Activated CD8-positive, alpha-beta T cell treated with anti-CD3 and anti-CD28 coated beads for 36 hours (primary cell): ENCODE measurements at regions not wholly inside any gene's neighbourhood (a gene's known extent, or its start where the extent isn't known, plus 50 kb on each side); places are given as distances from the start of the nearest gene placed in this dataset.

ENCODE experiments used
- ATAC-seq: fragments of 200-7000 bp; cut with Tn5 transposase; one replicate; pipeline ENCODE4 v1.10.0; 2021; ENCODE audit warnings: mild to moderate bottlenecking, moderate library complexity
- CTCF ChIA-PET: fragments of 350-600 bp; sonication (Branson Sonifier 250); formaldehyde crosslinking; loops from one replicate; lab custom pipeline; 2021; ENCODE audit warnings: antibody characterized with exemption; lab: Charles Lee
- POLR2A ChIA-PET: fragments of 350-600 bp; sonication (Branson Sonifier 250); formaldehyde crosslinking; loops from one replicate; lab custom pipeline; 2021; ENCODE audit warnings: antibody characterized with exemption; lab: Charles Lee
- DNase-seq: peaks from one replicate; pipeline ENCODE4 v3.0.0-alpha.2; 2020
- H3K27ac Mint-ChIP-seq: one replicate; pipeline ENCODE4 v1.8.0; 2021; ENCODE audit warnings: mild to moderate bottlenecking, mixed read lengths
- H3K27me3 Mint-ChIP-seq: one replicate; pipeline ENCODE4 v1.8.0; 2021; ENCODE audit warnings: mixed read lengths
- H3K36me3 Mint-ChIP-seq: one replicate; pipeline ENCODE4 v1.8.0; 2021; ENCODE audit warnings: low read depth, mixed read lengths
- H3K4me1 Mint-ChIP-seq: one replicate; pipeline ENCODE4 v1.8.0; 2021; ENCODE audit warnings: low read depth, mixed read lengths
- H3K4me3 Mint-ChIP-seq: one replicate; pipeline ENCODE4 v1.8.0; 2021; ENCODE audit warnings: mild to moderate bottlenecking, moderate library complexity, mixed read lengths
- H3K9me3 Mint-ChIP-seq: one replicate; pipeline ENCODE4 v1.8.0; 2021; ENCODE audit warnings: mixed read lengths
- intact Hi-C: fragments of 100-400 bp; cut with micrococcal nuclease; formaldehyde crosslinking; loops from one replicate; pipeline ENCODE4 v1.10.0; 2022
- TF ChIP-seq, protein P1 (sequence below): fragments of 200-600 bp; IDR thresholded peaks from one replicate; pipeline ENCODE4 v1.8.0; 2022; ENCODE audit warnings: antibody characterized with exemption, mild to moderate bottlenecking

DNA sequence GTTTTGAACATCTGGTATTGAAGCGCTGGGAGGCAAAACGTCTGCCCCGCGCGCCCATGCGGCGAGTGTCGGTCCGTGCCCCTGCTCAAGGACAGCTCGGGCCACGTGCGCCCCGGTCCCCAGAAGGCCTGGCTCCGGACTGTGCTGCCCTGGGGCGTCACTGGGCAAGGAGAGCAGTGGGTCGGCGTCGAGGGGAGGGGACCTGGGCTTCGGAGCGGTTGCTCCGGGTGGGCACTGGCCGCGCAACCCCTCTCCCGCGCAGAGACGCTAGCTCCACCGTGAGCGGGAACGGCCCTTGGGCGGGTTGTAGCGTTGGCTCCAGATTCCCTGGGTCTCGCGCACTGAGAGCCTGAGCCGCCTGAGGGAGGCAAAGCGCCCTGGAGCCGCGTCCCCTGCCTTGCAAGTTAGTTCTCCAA is 304.2 kb upstream of the HSFY2 start:
- H3K4me3 Mint-ChIP-seq: peak overlapping the region; percentile 89
- H3K36me3 Mint-ChIP-seq: peaks cover 4% of the 10 kb centered on the region
- ATAC-seq (peak; percentile 14), DNase-seq (peak; percentile 39)
- ChIA-PET CTCF (interaction anchor here (0.9 to 1.2 kb wide), 3 partner anchors 13 to 331 kb away, joined by 3 read pairs; no protein-coding TSS in a partner anchor), POLR2A (interaction anchor here (0.6 kb wide), 1 partner anchor 204 kb away, joined by 4 read pairs; no protein-coding TSS in a partner anchor)
- H3K4me1 Mint-ChIP-seq: peaks cover 2% of the 10 kb centered on the region
- H3K27me3 Mint-ChIP-seq: peaks cover 2% of the 10 kb centered on the region
- intact Hi-C loops: no loop called here
- peak overlapping the region; percentile 89 for H3K27ac Mint-ChIP-seq
- no peaks in the 10 kb centered on the region for H3K9me3 Mint-ChIP-seq
- TF ChIP-seq, protein P1, sequence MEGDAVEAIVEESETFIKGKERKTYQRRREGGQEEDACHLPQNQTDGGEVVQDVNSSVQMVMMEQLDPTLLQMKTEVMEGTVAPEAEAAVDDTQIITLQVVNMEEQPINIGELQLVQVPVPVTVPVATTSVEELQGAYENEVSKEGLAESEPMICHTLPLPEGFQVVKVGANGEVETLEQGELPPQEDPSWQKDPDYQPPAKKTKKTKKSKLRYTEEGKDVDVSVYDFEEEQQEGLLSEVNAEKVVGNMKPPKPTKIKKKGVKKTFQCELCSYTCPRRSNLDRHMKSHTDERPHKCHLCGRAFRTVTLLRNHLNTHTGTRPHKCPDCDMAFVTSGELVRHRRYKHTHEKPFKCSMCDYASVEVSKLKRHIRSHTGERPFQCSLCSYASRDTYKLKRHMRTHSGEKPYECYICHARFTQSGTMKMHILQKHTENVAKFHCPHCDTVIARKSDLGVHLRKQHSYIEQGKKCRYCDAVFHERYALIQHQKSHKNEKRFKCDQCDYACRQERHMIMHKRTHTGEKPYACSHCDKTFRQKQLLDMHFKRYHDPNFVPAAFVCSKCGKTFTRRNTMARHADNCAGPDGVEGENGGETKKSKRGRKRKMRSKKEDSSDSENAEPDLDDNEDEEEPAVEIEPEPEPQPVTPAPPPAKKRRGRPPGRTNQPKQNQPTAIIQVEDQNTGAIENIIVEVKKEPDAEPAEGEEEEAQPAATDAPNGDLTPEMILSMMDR: no peak

DNA sequence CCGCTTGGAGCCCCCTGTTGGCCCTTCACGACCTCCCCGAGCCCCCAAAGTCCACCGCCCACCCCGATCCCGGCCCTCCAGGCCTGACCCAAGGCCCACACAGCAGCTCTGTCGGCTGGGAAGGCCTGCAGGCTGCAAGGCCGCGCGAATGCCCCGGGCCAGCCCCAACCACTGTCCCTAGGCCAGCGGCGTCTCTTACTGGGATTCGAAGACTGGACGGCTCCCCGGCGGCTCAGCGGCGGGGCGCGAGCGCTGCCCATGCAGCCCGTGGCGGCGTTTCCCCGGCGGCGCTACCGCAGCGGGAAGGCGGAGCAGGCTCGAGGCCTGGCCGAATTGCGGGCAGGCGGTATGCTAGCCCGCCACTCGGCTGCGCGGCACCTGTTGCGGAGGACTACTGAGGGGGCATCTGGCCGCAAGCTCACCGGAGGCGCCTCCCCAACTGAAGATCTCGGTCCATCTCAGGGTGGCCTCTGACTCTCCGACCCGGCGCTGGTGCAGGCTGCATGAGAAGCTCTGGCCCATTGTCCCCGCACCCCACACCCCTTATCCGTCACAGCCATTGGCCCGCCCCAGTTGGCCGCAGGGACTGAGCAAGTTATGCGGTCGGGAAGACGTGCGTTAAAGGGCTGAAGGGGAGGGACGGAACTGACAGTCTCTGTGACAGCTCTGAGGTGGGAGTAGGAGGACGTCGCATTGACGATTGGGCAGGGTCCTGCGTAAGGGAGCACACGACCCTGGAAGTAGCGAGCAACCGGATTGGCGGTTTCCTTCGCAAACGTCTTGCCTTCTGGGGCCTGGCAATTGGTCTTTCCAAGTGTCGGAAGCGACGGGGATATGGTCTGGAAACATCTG is 303.5 kb upstream of the HSFY2 start:
- H3K27ac Mint-ChIP-seq: peak overlapping the region; percentile 89
- DNase-seq (peak; percentile 80), ATAC-seq (peak; percentile 91)
- no peaks in the 10 kb centered on the region for H3K9me3 Mint-ChIP-seq
- TF ChIP-seq, protein P1: no peak
- H3K36me3 Mint-ChIP-seq: peaks cover 4% of the 10 kb centered on the region
- POLR2A ChIA-PET: interaction anchor here (0.6 kb wide), 1 partner anchor 204 kb away, joined by 4 read pairs; no protein-coding TSS in a partner anchor
- H3K27me3 Mint-ChIP-seq: peaks cover 2% of the 10 kb centered on the region
- H3K4me1 Mint-ChIP-seq: peaks cover 5% of the 10 kb centered on the region
- H3K4me3 Mint-ChIP-seq: peak overlapping the region; percentile 89
- intact Hi-C loops: no loop called here
- CTCF ChIA-PET: interaction anchor here (1.1 to 1.2 kb wide), 2 partner anchors 57 to 331 kb away, joined by 3 read pairs; no protein-coding TSS in a partner anchor

DNA sequence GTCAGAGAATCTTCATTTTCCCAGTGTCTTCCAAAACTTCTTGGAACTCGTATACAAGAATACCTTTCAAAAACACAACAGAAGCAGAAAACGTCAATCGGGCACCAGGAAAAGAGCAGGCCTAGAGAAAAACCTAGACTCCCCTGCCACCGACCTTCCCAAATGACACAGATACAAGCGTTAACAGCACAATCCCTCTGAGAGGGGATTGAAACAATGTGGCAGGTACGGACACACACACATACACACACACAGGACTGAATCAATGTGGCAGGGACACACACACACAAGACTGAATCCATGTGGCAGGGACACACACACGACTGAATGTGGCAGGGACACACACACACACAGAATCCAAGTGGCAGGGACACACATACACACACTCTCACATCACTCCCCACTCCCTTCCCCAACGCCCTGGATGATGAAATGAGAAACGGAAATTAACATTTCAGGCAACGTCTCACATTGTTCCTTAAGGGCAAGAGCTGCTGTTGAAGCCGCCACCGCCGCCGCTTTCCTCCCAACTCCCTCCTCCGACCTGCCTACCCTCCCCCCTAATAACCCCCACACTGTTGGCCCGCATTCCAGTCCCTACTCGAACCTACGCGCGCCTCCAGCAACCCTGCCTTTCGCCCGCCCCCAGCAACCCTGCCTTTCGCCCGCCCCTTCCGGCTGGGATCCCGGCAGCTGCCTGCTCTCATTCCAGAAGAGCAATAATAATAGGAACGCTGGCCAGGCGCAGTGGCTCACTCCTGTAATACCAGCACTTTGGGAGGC is 302.1 kb upstream of the HSFY2 start:
- ChIA-PET POLR2A (interaction anchor here (0.7 kb wide), 1 partner anchor 44 kb away, joined by 3 read pairs; no protein-coding TSS in a partner anchor), CTCF (no interaction called here)
- intact Hi-C loops: no loop called here
- peaks cover 4% of the 10 kb centered on the region for H3K36me3 Mint-ChIP-seq
- peaks cover 9% of the 10 kb centered on the region for H3K4me1 Mint-ChIP-seq
- no peaks in the 10 kb centered on the region for H3K9me3 Mint-ChIP-seq
- peaks cover 2% of the 10 kb centered on the region for H3K27me3 Mint-ChIP-seq
- TF ChIP-seq, protein P1: no peak
- peak overlapping the region; percentile 89 for H3K4me3 Mint-ChIP-seq
- ATAC-seq (peak; percentile 32), DNase-seq (peak; percentile 56)
- H3K27ac Mint-ChIP-seq: peak overlapping the region; percentile 88

DNA sequence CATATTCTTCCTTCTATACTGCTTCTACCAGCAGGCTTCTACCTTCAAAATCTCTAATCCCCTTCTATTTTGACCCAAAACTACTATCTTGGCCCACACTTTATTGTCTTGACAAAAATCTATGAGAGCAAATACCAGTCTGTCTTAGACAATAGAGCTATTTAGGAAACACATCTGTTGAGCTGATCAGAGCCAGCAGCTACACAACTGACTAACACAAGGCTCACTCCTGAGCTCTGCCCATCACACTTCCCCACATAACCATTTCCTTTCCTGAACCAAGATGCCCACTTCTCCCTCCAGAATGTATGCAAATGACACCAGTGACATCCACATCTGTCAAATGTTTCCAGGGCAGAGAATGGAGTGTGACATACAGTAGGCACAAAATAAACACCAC is 293.9 kb upstream of the HSFY2 start:
- TF ChIP-seq, protein P1: no peak
- H3K27ac Mint-ChIP-seq: peak overlapping the region; percentile 46
- no peak overlapping the region for H3K4me3 Mint-ChIP-seq
- POLR2A ChIA-PET: no interaction called here
- no peaks in the 10 kb centered on the region for H3K9me3 Mint-ChIP-seq
- CTCF ChIA-PET: no interaction called here
- DNase-seq (no peak), ATAC-seq (no peak)
- intact Hi-C loops: no loop called here
- H3K4me1 Mint-ChIP-seq: peaks cover 26% of the 10 kb centered on the region
- no peaks in the 10 kb centered on the region for H3K27me3 Mint-ChIP-seq
- H3K36me3 Mint-ChIP-seq: peaks cover 12% of the 10 kb centered on the region
